IPS-20b (cell line): ENCODE measurements at regions not wholly inside any gene's neighbourhood (a gene's known extent, or its start where the extent isn't known, plus 50 kb on each side); places are given as distances from the start of the nearest gene placed in this dataset.

Experiments
- H3K27ac ChIP-seq: one replicate; pipeline ENCODE4 v1.5.1; 2013; ENCODE audit warnings: low read length
- H3K27me3 ChIP-seq: 2 replicates; pipeline ENCODE4 v1.6.1; 2013; ENCODE audit warnings: mild to moderate bottlenecking, low read length, inconsistent platforms; ENCODE audit not compliant: insufficient read depth
- H3K36me3 ChIP-seq: 2 replicates; pipeline ENCODE4 v1.6.1; 2013; ENCODE audit warnings: low read depth, mild to moderate bottlenecking, inconsistent platforms, low read length, moderate library complexity; ENCODE audit not compliant: insufficient read depth
- H3K4me1 ChIP-seq: 2 replicates; pipeline ENCODE4 v1.6.1; 2013; ENCODE audit warnings: mild to moderate bottlenecking, control low read depth, inconsistent platforms, low read length, moderate library complexity; ENCODE audit not compliant: insufficient read depth
- H3K4me3 ChIP-seq: 2 replicates; pipeline ENCODE4 v1.5.1; 2013; ENCODE audit warnings: mild to moderate bottlenecking, low read length, inconsistent platforms
- H3K9ac ChIP-seq: 2 replicates; pipeline ENCODE4 v1.6.1; 2013; ENCODE audit warnings: low read depth, mild to moderate bottlenecking, inconsistent platforms, low read length, moderate library complexity
- H3K9me3 ChIP-seq: 2 replicates; pipeline ENCODE4 v1.6.1; 2013; ENCODE audit warnings: mild to moderate bottlenecking, low read depth, low read length, inconsistent platforms; ENCODE audit not compliant: insufficient read depth

DNA sequence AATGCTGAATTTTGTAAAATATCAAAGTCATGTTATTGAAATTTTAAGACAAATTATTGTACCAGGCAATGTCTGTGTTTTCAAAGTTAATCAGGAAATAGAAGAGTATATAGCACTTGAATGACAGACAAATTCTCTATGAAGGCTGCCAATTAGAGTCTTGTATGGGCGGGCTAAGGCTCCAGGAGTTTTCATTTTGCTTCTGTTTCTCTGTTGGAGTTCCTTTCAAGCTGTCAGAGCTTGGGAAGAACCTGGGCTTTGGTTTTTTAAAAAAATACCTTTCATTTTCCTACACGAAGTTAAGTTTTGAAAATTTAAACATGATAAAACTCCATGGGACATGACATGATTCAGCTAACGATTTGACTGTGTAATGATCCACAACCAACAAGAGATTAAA, 339.0 kb upstream of the KCNH7 start:
- no peak overlapping the region for H3K27ac ChIP-seq
- no peaks in the 10 kb centered on the region for H3K4me1 ChIP-seq
- no peak overlapping the region for H3K9ac ChIP-seq
- H3K4me3 ChIP-seq = no peak overlapping the region
- peaks cover 11% of the 10 kb centered on the region for H3K27me3 ChIP-seq
- H3K9me3 ChIP-seq = no peaks in the 10 kb centered on the region
- no peaks in the 10 kb centered on the region for H3K36me3 ChIP-seq

DNA sequence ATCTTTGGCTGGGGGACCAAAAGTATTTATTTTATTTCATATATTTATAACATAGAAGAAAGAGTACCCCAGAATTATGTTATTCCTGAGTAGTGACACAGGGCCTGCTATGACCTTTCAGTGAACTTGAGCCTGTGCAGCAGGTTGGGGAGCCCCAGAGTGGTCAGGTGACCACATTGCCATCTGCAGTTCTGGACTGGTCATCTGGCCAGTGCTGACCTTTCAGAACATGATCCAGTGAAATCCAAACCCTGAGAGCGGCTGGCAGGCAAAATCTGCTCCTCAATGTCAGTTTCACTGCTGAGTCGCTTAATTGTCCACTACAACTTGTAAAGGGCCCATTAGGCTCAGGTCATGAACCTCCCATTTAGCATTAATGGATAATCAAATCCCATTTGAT, 336.7 kb upstream of the KCNH7 start:
- Histone ChIP-seq H3K4me1 (no peaks in the 10 kb centered on the region), H3K9me3 (no peaks in the 10 kb centered on the region), H3K4me3 (no peak overlapping the region), H3K9ac (no peak overlapping the region), H3K27me3 (peaks cover 25% of the 10 kb centered on the region), H3K27ac (no peak overlapping the region), H3K36me3 (no peaks in the 10 kb centered on the region)

DNA sequence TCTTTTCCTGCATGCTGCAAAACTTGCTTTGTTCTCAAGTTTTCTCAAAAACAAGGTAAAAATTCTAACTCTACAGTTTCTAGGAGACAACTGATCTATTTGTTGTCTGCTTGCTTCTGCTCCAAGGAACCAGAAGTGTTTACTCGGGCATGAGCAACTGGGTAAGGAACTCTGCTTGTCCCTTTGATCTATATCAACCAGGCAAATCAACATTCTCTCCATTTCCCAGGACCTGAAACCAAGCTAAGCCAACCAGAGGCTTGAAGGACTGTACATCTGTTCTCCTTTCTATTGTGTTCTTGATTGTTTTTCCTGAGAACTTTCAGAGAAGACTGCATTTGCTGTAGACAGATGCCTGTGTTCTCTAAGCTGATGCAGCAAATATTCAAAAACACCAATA, 335.0 kb upstream of the KCNH7 start:
- Histone ChIP-seq H3K9ac (no peak overlapping the region), H3K27me3 (peaks cover 25% of the 10 kb centered on the region), H3K4me1 (no peaks in the 10 kb centered on the region), H3K27ac (no peak overlapping the region), H3K36me3 (no peaks in the 10 kb centered on the region), H3K4me3 (no peak overlapping the region), H3K9me3 (no peaks in the 10 kb centered on the region)

DNA sequence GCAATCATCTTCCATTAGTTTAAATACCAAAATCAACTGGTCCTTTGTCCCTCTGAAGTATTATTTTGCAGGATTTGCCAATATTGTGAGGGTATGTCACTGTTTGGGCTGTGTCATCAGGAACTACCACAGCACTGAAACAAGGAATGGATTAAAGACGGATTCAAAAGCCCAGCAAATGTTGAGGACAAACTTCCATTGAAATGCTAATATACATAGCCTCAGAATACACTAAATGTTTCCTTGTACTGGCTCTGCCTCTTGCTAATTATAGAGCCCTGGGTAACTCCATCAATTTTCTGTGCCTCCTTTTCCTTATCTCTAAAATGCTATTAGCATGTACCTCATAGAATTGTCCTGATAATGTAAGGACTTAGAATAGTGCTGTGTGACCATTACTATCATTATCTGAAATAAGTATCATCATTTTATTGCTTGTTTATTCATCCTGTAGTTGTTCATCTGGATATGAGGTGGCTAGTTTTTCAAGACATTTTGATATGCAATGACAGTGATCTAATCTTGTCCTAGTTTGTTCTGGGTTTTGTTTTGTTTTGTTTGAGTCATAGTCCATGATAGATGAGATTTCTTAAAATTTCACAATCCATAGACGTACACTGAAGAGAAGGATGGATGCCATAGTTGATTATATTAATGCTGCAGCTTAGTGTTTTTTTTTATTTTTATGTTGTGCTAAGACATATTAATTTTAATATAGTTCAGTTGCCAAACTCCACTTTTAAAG, 333.4 kb upstream of the KCNH7 start:
- Histone ChIP-seq H3K4me3 (no peak overlapping the region), H3K9me3 (no peaks in the 10 kb centered on the region), H3K9ac (no peak overlapping the region), H3K36me3 (no peaks in the 10 kb centered on the region), H3K4me1 (no peaks in the 10 kb centered on the region), H3K27me3 (peaks cover 25% of the 10 kb centered on the region), H3K27ac (no peak overlapping the region)

DNA sequence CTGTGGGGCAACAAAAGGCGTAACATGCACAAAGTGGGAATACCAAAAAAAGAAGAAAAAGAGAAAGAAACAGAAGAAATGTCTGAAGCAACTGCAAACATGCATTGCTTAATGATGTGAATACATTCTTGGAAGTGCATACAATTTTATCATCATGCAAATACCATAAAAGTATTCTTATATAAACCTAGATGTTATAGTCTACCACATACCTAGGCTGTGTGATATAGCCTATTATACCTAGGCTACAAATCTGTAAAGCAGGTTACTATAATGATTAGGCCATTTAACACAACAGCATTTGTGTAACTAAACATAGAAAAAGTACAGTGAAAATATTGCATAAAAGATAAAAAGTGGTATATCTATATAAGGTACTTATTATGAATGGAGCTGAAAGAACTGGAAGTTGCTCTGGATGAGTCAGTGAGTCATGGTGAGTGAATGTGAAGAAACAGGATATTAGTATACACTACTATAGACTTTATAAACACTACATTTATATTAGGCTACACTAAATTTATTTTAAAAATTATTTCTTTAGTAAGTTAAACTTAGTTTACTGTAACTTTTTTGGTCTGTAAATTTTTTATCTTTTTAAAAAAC, 319.4 kb upstream of the KCNH7 start:
- no peaks in the 10 kb centered on the region for H3K4me1 ChIP-seq
- H3K4me3 ChIP-seq = no peak overlapping the region
- H3K36me3 ChIP-seq = no peaks in the 10 kb centered on the region
- no peak overlapping the region for H3K27ac ChIP-seq
- no peaks in the 10 kb centered on the region for H3K9me3 ChIP-seq
- no peak overlapping the region for H3K9ac ChIP-seq
- H3K27me3 ChIP-seq = no peaks in the 10 kb centered on the region

DNA sequence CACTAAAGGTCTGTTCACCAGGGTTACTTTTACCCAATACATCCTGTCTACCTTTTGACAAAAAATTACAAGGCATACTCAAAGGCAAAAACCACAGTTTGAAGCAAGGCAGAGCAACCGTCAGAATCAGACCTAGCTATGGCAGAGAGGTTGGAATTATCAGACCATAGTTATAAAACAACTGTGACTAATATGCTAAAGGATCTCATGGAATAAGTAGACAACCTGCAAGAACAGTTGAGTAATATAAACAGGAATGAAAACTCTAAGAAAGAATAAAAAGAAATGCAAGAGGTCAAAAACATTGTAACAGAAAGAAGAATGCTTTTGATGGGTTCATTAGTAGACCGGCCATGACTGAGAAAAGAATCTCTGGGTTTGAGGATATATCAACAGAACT, 318.8 kb upstream of the KCNH7 start:
- H3K4me3 ChIP-seq = no peak overlapping the region
- H3K36me3 ChIP-seq = no peaks in the 10 kb centered on the region
- H3K9ac ChIP-seq = no peak overlapping the region
- H3K27me3 ChIP-seq = no peaks in the 10 kb centered on the region
- no peaks in the 10 kb centered on the region for H3K4me1 ChIP-seq
- no peaks in the 10 kb centered on the region for H3K9me3 ChIP-seq
- no peak overlapping the region for H3K27ac ChIP-seq

DNA sequence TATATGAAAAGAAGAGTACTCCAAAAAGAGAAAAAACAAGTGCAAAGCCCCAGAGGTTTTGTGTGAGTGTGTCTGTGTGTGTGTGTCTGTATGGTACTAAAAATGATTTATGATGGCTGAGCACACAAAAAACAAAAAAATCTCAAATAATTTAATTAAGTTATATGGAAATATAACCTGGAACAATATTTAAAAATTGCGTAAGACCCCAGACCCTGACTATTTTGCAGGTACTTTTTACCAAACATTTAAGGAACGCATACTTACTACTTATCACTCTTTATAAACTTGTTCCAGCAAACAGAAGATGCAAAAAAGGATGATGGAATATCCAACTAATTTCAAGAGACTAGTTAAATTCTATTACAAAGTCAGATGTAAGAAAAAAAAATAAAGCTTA, 317.4 kb upstream of the KCNH7 start:
- Histone ChIP-seq H3K9ac (no peak overlapping the region), H3K4me1 (no peaks in the 10 kb centered on the region), H3K27ac (no peak overlapping the region), H3K9me3 (no peaks in the 10 kb centered on the region), H3K27me3 (no peaks in the 10 kb centered on the region), H3K36me3 (no peaks in the 10 kb centered on the region), H3K4me3 (no peak overlapping the region)

DNA sequence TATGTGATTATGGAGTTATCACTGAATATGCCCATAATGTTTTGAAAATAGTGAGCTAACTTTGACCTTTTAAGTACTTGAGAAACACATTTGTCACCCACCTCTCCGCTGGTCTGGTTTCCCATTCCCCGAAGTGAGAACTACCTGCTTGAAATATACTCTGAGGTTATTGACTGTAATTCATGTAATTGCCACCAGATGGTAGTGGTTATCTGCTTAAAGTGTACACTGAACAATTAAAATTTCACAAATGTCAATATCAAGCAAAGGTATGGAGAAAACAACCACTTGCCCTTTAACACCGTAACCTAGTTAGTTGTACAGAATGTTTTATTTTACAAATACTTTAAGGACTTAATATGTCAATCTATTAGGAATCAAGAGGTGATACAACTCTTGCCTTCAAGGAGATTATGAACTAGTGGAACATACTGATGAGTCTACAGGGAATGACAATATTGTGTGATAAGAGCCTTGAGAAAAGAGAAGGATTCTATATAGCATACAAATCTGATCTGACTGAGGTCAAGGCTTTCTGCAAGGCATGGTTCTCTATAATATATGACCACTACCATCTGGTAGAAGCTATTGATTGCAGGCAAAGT, 316.8 kb upstream of the KCNH7 start:
- Histone ChIP-seq H3K36me3 (no peaks in the 10 kb centered on the region), H3K27me3 (no peaks in the 10 kb centered on the region), H3K4me1 (no peaks in the 10 kb centered on the region), H3K27ac (no peak overlapping the region), H3K9me3 (no peaks in the 10 kb centered on the region), H3K9ac (no peak overlapping the region), H3K4me3 (no peak overlapping the region)

DNA sequence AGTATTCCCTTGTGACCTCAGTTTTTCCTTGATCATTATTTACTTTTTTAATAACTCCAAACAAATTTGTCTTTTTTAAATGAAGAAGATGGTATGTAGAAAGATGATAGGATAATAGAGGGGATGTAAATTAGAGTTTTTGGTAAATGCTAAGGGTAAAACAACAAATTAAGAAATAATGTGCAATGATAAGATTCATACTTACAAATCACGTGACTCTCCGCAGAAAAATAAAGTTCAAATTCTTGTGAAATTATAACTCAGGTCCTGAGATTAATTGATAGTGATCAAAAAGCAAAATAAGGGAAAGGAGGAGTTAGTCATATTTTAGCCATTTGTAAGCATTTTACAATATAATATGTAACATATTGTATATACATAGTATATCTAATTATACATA, 304.1 kb upstream of the KCNH7 start:
- no peaks in the 10 kb centered on the region for H3K27me3 ChIP-seq
- H3K9ac ChIP-seq = no peak overlapping the region
- H3K27ac ChIP-seq = no peak overlapping the region
- no peaks in the 10 kb centered on the region for H3K4me1 ChIP-seq
- peaks cover 19% of the 10 kb centered on the region for H3K9me3 ChIP-seq
- H3K4me3 ChIP-seq = no peak overlapping the region
- H3K36me3 ChIP-seq = no peaks in the 10 kb centered on the region

DNA sequence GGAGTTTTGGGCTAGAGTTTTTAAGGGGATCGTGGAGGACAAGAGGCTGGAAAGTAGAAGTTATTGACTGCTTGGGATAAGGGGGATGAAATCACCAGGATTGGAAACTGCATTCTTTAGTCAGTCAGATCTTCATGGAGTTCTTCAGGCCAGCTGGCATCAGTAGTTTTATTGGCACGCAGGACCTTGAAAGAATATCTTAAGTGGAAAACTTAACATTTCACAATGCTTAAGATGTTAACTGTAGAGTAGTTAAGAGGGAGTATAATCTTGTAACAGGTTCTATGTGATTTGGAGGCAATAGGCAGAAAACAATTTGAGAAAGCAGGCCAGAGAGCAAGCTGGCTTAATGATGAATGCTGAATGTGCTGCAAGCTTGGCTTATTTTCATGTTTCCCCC, 300.4 kb upstream of the KCNH7 start:
- H3K9me3 ChIP-seq = no peaks in the 10 kb centered on the region
- no peak overlapping the region for H3K9ac ChIP-seq
- no peak overlapping the region for H3K27ac ChIP-seq
- H3K4me1 ChIP-seq = no peaks in the 10 kb centered on the region
- no peaks in the 10 kb centered on the region for H3K36me3 ChIP-seq
- H3K4me3 ChIP-seq = no peak overlapping the region
- no peaks in the 10 kb centered on the region for H3K27me3 ChIP-seq

DNA sequence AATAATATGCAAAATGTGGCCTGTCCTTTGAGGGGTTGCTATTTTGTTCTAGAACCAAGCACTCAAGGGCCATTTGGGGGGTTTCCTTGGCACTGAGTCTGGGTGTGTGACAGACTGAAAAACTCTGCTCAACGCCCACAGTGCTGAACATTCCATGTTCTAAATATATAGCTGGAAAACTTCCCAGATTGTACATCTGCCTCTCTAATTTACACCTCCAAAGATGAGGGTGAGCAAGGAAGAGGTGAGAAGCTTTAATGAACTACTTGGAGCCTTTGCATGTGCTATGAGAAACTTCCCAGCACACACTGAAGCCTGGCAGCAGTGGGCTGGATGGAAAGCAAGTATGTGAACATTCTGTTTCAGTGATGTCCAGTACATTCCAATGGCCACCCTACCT, 296.7 kb upstream of the KCNH7 start:
- Histone ChIP-seq H3K36me3 (no peaks in the 10 kb centered on the region), H3K9me3 (no peaks in the 10 kb centered on the region), H3K4me1 (no peaks in the 10 kb centered on the region), H3K4me3 (no peak overlapping the region), H3K9ac (no peak overlapping the region), H3K27me3 (no peaks in the 10 kb centered on the region), H3K27ac (no peak overlapping the region)

DNA sequence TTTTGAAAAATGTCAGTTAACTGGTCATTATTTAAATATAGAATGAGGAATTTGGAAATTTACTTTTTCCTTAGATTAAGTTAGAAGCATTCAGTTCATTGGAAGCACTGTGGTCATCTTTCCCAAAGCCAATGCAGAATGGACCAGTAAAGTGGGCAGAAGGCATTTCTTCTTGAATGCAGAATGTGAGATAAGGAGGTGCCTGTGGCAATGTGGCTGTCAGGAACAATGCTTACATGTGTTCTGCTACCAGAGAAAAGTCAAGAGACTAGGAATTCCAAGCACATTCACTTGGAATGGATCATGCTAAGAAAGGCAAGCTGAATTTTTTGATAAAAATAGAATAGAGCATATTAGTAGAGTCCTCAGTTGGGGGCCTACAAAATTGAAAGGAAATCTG, 295.0 kb upstream of the KCNH7 start:
- no peak overlapping the region for H3K4me3 ChIP-seq
- H3K4me1 ChIP-seq = no peaks in the 10 kb centered on the region
- no peak overlapping the region for H3K9ac ChIP-seq
- no peaks in the 10 kb centered on the region for H3K9me3 ChIP-seq
- H3K27ac ChIP-seq = no peak overlapping the region
- no peaks in the 10 kb centered on the region for H3K27me3 ChIP-seq
- no peaks in the 10 kb centered on the region for H3K36me3 ChIP-seq
